GM18499 (cell line): ENCODE measurements at regions not wholly inside any gene's neighbourhood (a gene's known extent, or its start where the extent isn't known, plus 50 kb on each side); places are given as distances from the start of the nearest gene placed in this dataset.
"Not testable (repeated sequence)": the region's sequence is repeated elsewhere in the genome, so short reads cannot be mapped to it uniquely, and the experiment has no call there.

Source experiments
- ATAC-seq: cut with Tn5 transposase; IDR thresholded peaks from one replicate; pipeline ENCODE4 v1.9.1; 2021; ENCODE audit warnings: moderate number of reproducible peaks; ENCODE audit not compliant: insufficient read depth, unreplicated experiment

GRCh38 chr10:3584926-3585784 is 199.9 kb downstream of the KLF6 start:
- no peak for ATAC-seq

- no peak for ATAC-seq
Measured at GRCh38 chr10:3580565-3580964, 204.4 kb downstream of the KLF6 start.

GRCh38 chr10:3579845-3580244 is 205.2 kb downstream of the KLF6 start:
- no peak for ATAC-seq

- ATAC-seq: no peak
Measured at GRCh38 chr10:3578682-3579081, 206.3 kb downstream of the KLF6 start.

GRCh38 chr10:3578159-3578558 is 206.8 kb downstream of the KLF6 start:
- ATAC-seq: no peak

GRCh38 chr10:3574451-3574850 is 210.6 kb downstream of the KLF6 start:
- ATAC-seq: no peak

GRCh38 chr10:3573498-3573897 is 211.5 kb downstream of the KLF6 start:
- no peak for ATAC-seq

GRCh38 chr10:3571310-3571825 is 213.6 kb downstream of the KLF6 start:
- ATAC-seq: no peak

GRCh38 chr10:3570855-3571266 is 214.1 kb downstream of the KLF6 start:
- ATAC-seq: no peak

- ATAC-seq: no peak
Measured at GRCh38 chr10:3570131-3570729, 214.8 kb downstream of the KLF6 start.

- ATAC-seq: no peak
Measured at GRCh38 chr10:3568983-3569382, 216.0 kb downstream of the KLF6 start.

GRCh38 chr10:3568392-3568791 is 216.6 kb downstream of the KLF6 start:
- no peak for ATAC-seq

- no peak for ATAC-seq
Measured at GRCh38 chr10:3567291-3567963, 217.6 kb downstream of the KLF6 start.

- no peak for ATAC-seq
Measured at GRCh38 chr10:3566627-3567026, 218.4 kb downstream of the KLF6 start.

- no peak for ATAC-seq
Measured at GRCh38 chr10:3564346-3565002, 220.5 kb downstream of the KLF6 start.

- ATAC-seq: no peak
Measured at GRCh38 chr10:3563298-3563697, 221.7 kb downstream of the KLF6 start.

- ATAC-seq: not testable (repeated sequence)
Measured at GRCh38 chr10:3560628-3561027, 224.4 kb downstream of the KLF6 start.

GRCh38 chr10:3559527-3559926 is 225.5 kb downstream of the KLF6 start:
- ATAC-seq: no peak

GRCh38 chr10:3559011-3559410 is 226.0 kb downstream of the KLF6 start:
- no peak for ATAC-seq

- not testable (repeated sequence) for ATAC-seq
Measured at GRCh38 chr10:3556191-3557017, 228.6 kb downstream of the KLF6 start.
